K562 (cell line): ENCODE measurements at regions not wholly inside any gene's neighbourhood (a gene's known extent, or its start where the extent isn't known, plus 50 kb on each side); places are given as distances from the start of the nearest gene placed in this dataset.

Experiments
- CREB3L1 ChIP-seq: fragments of 450-650 bp; IDR thresholded peaks from 2 replicates; pipeline ENCODE4 v1.6.1; 2014; ENCODE audit warnings: low read depth, mild to moderate bottlenecking, moderate library complexity, borderline replicate concordance
- DMBX1 ChIP-seq: fragments of 250-450 bp; sonication (Bioruptor Pico); IDR thresholded peaks from 2 replicates; pipeline ENCODE4 v1.8.0; 2022; ENCODE audit warnings: inconsistent platforms, mild to moderate bottlenecking, moderate library complexity, borderline replicate concordance
- ELK3 ChIP-seq: fragments of 450-650 bp; formaldehyde crosslinking; IDR thresholded peaks from 2 replicates; pipeline ENCODE4 v1.4.0; 2020; ENCODE audit warnings: mild to moderate bottlenecking
- ETV1 ChIP-seq: fragments of 450-650 bp; conservative IDR thresholded peaks from 2 replicates; pipeline ENCODE4 v1.6.1; 2016; ENCODE audit warnings: missing genetic modification characterization, control low read depth, low read depth, missing compliant biosample characterization
- GABPA ChIP-seq: fragments of 200-800 bp; sonication (Bioruptor generic); conservative IDR thresholded peaks from 2 replicates; pipeline ENCODE4 v1.6.1; 2016; ENCODE audit warnings: low read depth, missing genetic modification characterization, missing compliant biosample characterization
- HNRNPH1 ChIP-seq: fragments of 200-400 bp; formaldehyde crosslinking; optimal IDR thresholded peaks from 2 replicates; pipeline ENCODE3; 2017; ENCODE audit warnings: low read depth, mild to moderate bottlenecking, low read length, moderate library complexity
- MEF2D ChIP-seq: conservative IDR thresholded peaks from 2 replicates; pipeline ENCODE4 v1.6.1; 2016; ENCODE audit warnings: low read depth, missing genetic modification characterization, missing compliant biosample characterization
- OTX1 ChIP-seq: fragments of 450-650 bp; formaldehyde crosslinking; IDR thresholded peaks from 2 replicates; pipeline ENCODE4 v1.4.0; 2022; ENCODE audit warnings: mild to moderate bottlenecking
- PCBP2 ChIP-seq: fragments of 200-400 bp; formaldehyde crosslinking; IDR thresholded peaks from 2 replicates; pipeline ENCODE4 v1.6.1; 2018; ENCODE audit warnings: low read length, low read depth, mild to moderate bottlenecking, moderate library complexity; ENCODE audit not compliant: poor library complexity, severe bottlenecking
- PHB2 ChIP-seq: fragments of 450-650 bp; IDR thresholded peaks from 2 replicates; pipeline ENCODE4 v1.6.1; 2017; ENCODE audit warnings: low read depth
- RCOR1 ChIP-seq, 2 experiments: IDR thresholded peaks; 2 replicates each; pipeline ENCODE4 v1.6.1; 2012; ENCODE audit warnings: low read depth in 2 of 2, low read length in 2 of 2, borderline replicate concordance in 1 of 2, improper control_type of control experiment in 1 of 2
- SFPQ ChIP-seq: fragments of 200-400 bp; formaldehyde crosslinking; IDR thresholded peaks from 2 replicates; pipeline ENCODE4 v1.6.1; 2017; ENCODE audit warnings: mild to moderate bottlenecking, low read depth, low read length, moderate library complexity
- SIN3A ChIP-seq, 2 experiments: fragments of 150-350 bp in 1 of 2; IDR thresholded peaks; 2 replicates each; pipeline ENCODE4 v1.6.1; 2011 to 2016; ENCODE audit warnings: borderline replicate concordance in 2 of 2, low read depth in 2 of 2, low read length in 2 of 2, mild to moderate bottlenecking in 2 of 2, moderate library complexity in 2 of 2; ENCODE audit not compliant: control insufficient read depth in 1 of 2
- SMAD4 ChIP-seq: fragments of 250-450 bp; sonication (Bioruptor Pico); conservative IDR thresholded peaks from 2 replicates; pipeline ENCODE4 v1.8.0; 2021; ENCODE audit warnings: inconsistent platforms, mild to moderate bottlenecking, moderate library complexity
- TARDBP ChIP-seq: fragments of 450-650 bp; IDR thresholded peaks from 2 replicates; pipeline ENCODE4 v1.6.1; 2016
- ZBTB11 ChIP-seq, 3 experiments: fragments of 200-800 bp in 1 of 3; fragments of 250-450 bp in 1 of 3; fragments of 450-650 bp in 1 of 3; sonication (Bioruptor Pico) in 1 of 3; sonication (Bioruptor generic) in 1 of 3; formaldehyde crosslinking in 1 of 3; IDR thresholded peaks; 2 replicates each; pipeline versions ENCODE4 v1.6.1 to v1.8.0; 2016 to 2022; ENCODE audit warnings: mild to moderate bottlenecking in 2 of 3, missing genetic modification characterization in 2 of 3, missing compliant biosample characterization in 1 of 3, moderate library complexity in 1 of 3
- ZNF165 ChIP-seq: fragments of 250-450 bp; sonication (Bioruptor Pico); IDR thresholded peaks from 2 replicates; pipeline ENCODE4 v1.4.0; 2020; ENCODE audit warnings: borderline replicate concordance
- ZNF444 ChIP-seq: fragments of 250-450 bp; sonication (Bioruptor Pico); IDR thresholded peaks from 2 replicates; pipeline ENCODE4 v1.4.0; 2020; ENCODE audit warnings: mild to moderate bottlenecking, moderate library complexity
- ZNF551 ChIP-seq: fragments of 250-450 bp; sonication (Bioruptor Pico); IDR thresholded peaks from 2 replicates; pipeline ENCODE4 v1.5.0; 2021; ENCODE audit warnings: mild to moderate bottlenecking, moderate library complexity

- TF ChIP-seq ZBTB11 (CRISPR knock-in tag; IDR thresholded peaks at IDR 0.05) (peak in 2 of 3 experiments; percentile 73 to 90; a peak in 4 of 6 replicates), ZNF165 (CRISPR knock-in tag) (no peak), SMAD4 (CRISPR knock-in tag) (peak; percentile 59), ZNF551 (CRISPR knock-in tag) (no peak), SFPQ (no peak), CREB3L1 (no peak), ZNF444 (CRISPR knock-in tag) (no peak), PCBP2 (no peak), HNRNPH1 (no peak), MEF2D (tag) (no peak), PHB2 (no peak), DMBX1 (CRISPR knock-in tag) (no peak), ELK3 (no peak), ETV1 (tag) (peak; percentile 56), RCOR1 (IDR thresholded peaks at IDR 0.05; ENCODE audit: borderline replicate concordance in 1 of 2, low read depth in 2 of 2, low read length in 2 of 2) (no peak), TARDBP (no peak), GABPA (tag) (peak; percentile 97), OTX1 (CRISPR knock-in tag) (no peak), SIN3A (IDR thresholded peaks at IDR 0.05; ENCODE audit: borderline replicate concordance in 2 of 2, control insufficient read depth in 1 of 2, low read depth in 2 of 2, low read length in 2 of 2) (no peak; a peak in 1 of 4 replicates)
These were observed 59.0 kb upstream of the WNT7B start (continued) for GRCh38 chr22:46035742-46036557.
